Left hindlimb (tissue), 1 donor: ENCODE measurements at regions not wholly inside any gene's neighbourhood (a gene's known extent, or its start where the extent isn't known, plus 50 kb on each side); places are given as distances from the start of the nearest gene placed in this dataset.

Experiments used
- DNase-seq: peaks from one replicate; pipeline ENCODE4 v3.0.0-alpha.2; 2018

DNA sequence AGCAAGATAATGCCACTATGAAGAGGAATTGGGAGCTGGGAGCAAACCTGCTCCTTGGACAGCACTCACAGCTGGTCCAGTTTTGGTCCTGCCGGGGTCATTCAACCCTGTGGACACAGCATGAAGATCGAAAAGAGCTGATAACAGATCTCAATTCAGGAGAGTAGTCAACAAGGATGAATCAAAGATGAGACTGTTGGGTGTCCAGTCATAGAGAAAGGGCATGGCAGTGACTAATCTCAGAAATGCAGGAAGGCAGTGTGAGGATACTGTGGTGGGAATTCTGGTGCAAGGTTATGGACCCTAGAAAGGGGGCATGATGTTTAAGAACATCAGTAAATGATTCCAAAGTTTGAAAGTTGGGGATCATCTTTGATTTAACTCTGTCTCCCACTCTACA is 261.4 kb upstream of the ZP4 start:
- no peak for DNase-seq

DNA sequence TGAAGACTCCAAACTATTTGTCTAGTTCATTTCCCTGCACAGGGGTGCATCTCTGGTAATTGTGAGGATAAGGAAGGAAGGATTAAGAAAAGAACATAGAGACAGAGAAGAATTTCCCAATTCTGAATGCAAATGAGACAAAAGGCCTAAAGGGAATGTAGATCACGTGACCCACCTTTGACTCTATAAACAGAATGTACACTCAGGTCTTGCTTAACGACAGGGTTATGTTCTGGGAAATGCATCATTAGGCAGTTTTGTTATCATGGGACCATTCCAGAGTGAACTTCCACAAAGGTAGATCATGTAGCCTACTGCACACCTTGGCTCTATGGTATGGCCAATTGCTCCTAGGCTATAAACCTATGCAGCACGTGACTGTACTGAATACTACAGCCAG is 252.3 kb upstream of the ZP4 start:
- DNase-seq = no peak

DNA sequence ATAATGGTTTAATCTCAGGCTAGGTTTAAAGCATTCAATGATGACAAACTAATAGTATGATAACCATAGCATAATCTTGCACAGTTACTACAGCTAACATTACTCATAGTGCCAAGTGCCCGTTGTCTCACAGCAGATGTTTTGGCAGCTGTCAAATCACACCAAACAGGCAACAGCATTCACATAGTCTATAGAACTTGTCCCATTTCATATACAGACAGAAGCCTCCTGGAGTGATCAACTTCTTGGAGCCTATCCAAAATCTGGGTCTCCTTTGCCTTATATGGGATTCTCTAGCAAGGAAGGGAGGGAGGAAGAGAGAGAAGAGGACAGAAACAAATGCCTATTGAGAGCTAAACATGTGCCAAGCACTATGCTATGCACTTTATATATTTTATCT is 250.6 kb upstream of the ZP4 start:
- DNase-seq = no peak

DNA sequence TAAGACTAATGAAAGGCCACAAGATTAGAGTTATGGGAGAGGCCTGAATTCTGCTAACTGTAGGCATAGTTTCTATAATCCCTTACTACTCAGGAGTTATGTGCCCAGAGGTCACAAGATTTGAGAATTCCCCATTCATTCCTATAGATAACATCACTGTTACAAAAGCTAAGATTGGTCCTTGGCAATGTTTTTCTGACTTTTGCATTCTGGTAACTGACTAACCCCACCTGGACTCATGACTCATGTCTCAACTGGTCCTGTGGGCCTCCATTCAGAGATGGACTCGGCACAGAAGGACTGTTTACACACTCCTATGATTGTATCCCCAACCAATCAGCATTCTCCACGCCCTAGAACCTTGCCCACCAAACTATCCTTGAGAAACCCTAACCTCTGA is 249.0 kb upstream of the ZP4 start:
- DNase-seq = no peak

DNA sequence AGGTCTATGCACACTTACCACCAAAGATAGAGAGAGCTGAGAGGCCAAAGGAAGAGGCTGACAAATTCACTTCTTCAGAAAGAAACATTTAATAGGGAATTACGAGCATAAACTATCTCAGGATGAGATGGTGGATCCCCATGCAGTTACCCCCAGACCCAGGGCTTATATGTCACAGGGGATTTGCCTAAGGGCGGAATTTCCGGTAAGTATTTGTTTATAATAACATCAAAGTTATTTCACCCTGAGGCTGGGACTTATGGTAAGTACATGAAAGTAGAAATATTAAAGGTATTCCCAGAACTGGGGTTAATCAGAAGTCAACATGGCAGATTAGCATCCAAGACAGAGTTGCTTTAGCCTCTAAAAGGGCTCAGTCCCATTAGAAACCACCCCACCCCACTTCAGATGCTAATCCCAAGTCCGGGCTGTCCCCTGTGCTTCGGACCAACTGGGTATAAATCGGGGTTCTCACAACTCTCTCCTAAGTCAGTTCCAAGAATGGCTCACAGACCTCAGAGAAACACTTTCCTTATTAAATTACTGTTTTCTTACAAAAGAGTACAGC is 247.4 kb upstream of the ZP4 start:
- no peak for DNase-seq

DNA sequence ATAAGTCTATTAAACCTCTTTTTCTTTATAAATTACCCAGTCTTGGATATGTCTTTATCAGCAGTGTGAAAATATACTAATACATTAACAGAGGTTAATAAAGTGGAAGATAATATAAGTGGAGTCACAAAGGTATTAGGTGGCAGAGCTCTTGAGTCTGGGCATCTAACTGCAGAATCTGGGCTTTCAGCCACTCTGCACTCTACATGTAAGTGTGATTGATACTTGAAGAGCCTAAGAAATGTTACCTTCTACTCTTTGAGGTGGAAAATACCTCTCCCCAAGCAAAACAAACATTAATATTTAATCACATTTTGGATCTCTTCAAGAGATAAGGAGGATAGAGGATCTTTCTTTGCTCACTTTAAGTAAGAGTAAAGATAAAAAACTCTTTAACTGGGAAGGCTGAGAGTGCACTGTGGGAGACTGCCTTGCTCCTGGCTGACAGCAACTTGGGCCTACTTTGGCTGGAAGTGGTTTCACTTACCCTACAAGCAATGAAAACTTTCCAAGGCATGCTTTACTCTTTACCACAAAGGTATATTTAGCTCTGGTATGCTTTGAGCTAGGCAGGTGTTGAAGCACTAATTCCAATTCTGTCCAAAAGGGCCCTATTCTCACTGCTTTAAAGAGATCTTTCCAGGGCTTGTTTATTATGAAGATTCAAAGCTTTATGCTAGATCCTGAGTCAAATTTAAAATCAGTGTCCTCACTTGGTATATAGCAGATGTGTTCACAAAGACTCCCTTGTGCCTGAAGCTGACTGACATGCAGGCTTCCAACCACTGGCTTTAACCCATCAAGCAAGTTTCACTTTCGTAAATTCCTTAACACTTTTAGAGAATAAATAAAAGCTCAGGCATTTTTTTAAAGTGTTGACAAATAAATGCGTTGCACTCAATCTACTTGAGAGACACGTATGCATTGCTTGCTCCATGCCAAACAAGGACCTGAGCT is 245.3 kb upstream of the ZP4 start:
- DNase-seq = no peak

DNA sequence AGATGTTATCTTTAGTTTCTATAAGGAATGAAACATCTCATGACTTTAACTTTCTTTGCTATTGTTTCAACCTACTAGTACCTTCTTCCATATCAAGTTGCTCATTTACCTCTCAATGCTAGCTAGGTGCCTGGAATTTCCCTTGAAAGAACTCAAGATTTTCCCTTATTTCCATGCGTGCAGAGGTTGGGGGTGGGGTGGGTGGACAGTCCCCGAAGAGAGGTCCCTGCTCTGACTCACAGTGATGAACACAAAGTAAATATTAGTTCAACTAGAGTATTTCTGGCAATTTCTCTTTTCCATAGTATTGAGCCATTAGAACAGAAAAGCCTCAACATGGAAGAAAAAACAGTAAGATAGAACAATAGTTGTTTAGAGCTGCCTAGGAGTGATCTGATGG is 239.0 kb upstream of the ZP4 start:
- no peak for DNase-seq

DNA sequence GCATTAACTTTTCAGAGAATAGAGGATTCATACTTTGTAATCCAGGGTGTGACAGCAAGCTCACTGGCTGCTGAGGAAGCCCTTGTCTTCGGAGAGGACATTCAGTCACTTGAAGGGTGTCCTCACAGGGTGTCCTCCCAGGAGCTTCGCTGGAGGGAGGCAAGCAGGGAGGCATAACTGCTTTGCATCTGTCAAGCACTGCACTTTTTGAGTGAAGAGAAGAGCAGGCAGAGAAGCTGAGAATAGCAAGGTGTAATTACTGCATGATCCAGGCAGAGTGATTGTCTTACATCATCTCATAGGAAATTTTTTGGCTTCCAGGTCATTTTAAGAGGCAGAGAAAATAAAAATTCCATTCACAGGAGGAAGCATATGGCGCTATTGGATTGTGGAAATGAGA is 232.5 kb upstream of the ZP4 start:
- DNase-seq = no peak

DNA sequence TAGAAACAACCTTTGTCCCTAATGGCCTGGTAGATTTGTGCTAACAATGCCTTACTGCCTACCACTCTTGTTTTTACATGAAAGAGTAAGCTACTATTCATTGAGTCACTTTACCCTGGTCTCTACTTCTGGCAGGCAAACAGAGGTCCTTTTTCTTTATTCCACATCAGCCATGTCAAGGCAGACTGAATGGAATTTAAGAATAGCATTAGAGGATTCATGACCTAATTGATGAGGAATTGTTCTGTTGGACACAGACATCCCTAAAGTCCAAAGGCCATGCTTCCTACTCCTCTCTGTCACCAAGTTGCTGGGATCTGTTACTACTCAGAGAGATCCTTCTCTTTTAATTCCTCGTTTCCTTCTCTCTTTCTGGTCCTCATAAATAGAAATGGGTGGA is 229.1 kb upstream of the ZP4 start:
- no peak for DNase-seq

DNA sequence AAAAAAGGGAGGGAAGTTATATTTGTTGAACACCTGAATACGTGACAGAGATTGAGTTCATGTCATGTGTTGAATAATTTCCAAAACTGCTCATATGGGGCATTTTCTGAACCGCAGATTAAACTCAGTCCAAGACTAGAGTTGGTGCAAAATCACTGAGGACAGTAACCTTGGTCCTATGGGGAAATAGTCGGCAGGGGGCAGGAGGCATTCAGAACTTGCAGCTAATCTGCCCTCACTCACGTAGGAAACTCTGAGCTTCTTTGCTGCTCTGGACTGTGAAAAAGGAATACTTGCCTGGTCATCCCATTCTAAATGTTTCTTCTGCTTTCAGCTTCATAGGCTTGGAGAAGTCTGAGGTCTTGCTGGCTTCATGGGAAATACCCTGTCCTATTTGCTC is 228.3 kb upstream of the ZP4 start:
- no peak for DNase-seq

DNA sequence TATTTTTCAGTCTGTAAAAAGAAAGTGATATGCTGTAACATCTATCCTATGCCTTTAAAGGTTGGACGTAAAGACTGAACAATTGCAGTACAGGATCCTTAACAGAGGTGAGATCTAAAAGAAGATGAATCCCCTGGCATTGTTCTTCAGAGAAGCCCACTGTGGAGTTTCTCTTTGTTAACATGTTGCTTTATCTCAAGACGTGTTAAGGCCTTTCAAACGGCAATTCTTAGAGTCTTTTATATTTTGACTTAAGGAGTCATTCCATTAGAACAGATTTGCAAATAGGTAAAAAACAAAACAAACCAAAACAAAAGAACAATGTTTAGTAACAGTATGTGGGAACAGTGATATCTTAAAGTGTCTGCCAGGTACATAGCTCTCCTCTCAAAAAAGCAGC is 225.1 kb upstream of the ZP4 start:
- DNase-seq = no peak

DNA sequence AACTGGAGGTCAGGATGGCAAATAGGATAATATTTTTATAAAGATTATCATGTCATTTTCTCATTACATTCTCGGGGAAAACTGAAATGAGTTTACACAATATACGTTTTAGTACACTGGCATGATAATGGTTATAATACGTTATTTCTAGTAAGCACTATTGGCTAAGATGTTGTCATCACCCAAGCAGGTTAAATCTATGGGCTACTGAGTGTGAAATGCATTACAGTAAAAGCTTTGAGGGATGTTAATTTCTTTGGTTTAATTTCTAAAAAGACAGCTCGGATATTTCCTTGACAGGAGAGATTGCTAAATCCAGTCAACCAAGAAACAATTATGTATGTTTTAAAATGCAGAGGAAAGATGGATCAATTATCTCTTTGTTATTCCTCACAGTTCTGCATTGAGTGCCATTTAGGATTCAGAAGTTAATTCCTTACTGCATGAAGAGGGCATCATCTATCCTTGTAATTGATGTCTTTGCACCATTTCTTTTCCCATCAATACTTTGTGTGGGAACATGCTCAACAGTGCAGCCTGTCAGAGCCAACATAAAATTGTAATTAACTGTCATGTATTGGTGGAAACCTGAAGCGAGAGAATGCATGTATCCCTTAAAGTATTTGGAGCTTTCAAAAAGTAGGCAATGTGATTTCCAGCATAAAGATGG is 222.4 kb upstream of the ZP4 start:
- no peak for DNase-seq

DNA sequence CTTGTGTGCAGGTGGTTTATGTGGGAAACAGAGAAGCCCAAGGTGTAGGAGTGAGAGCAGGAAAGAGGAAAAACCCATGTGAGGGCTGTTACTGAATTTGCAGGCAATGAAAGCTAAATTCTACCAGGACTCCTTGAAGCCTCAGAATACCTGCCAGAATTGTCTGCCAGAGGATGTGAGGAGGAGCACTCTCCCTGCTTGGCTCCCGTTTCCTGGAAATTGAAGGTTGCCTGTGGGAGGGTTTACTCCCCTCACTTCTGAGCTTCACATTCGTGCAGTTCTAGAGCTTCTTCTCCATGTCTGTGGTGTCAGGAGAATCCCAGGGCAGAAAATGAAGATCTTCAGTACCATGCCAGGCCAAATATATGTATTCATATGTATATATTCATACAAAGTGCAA is 220.8 kb upstream of the ZP4 start:
- no peak for DNase-seq

DNA sequence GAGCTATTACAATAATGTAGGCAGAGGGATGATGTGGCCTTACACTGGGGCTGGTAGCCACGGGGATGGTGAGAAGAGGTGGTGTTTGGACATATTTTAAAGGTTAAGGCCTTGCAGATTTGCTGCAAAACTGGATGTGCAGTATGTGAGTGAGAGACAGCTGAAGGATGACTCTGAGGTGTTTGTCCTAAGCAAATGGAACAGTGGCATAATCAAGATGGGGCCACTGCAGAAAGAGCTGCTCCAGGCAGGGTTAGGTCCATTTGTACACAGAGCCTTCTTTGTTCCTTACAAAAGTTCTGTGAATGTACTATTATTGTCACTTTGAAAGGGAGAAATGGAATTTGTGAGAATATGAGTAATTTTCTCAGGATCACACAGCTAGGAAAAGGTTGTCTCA is 220.4 kb upstream of the ZP4 start:
- DNase-seq = no peak

DNA sequence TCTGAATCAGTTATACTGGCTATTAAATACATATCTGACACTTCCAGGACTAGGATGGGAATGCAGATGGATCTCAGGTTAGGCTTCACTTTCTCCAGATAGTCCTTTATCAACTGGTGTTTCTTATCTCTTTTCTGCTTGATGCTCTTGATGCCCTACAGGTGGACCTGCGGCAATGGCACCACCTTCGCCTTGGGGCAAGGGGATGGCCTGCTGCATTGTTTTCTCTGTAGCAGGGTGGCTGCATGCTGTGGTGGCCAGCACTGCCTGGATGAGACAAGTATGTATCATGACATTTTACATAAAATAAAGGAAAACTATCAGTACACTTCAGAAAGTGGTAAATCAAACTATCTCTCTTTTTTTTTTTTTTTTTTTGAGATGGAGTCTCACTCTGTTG is 217.7 kb upstream of the ZP4 start:
- DNase-seq = no peak

DNA sequence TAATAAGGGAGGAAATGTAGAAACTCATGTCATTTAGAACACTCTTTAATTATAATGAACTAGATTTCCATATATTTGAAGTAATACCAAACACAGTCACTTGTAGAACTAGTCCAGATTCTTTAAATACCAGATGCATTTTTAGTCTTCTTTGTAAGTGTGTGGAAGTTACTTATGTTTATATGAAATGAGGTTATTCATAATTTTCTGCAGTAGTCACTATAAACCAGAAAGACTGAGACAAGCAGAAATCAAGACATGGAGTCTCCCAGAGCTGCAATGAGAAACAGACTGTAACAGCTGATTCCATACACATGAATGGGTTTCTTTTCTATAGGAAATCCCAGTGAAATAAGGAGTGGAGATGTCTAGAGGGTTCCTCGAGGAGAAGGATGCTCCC is 216.6 kb upstream of the ZP4 start:
- no peak for DNase-seq

DNA sequence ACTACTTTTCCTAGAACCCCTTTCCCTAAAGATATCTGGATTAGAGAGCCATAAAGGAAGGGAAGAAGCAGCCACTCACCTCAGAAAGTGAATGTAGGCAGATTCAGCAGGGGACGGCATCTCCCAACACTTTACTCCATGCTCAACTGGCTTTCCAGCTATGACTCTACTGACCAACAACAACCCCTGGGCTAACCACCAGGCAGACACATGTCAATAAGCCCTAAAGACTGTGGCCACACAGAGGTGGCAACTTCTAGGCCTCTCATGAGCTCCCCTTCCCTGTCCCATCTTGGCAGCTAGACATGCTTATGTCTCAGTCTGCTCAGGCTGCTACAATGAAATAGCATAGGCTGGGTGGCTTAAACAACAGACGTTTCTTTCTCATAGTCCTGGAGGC is 214.0 kb upstream of the ZP4 start:
- no peak for DNase-seq

DNA sequence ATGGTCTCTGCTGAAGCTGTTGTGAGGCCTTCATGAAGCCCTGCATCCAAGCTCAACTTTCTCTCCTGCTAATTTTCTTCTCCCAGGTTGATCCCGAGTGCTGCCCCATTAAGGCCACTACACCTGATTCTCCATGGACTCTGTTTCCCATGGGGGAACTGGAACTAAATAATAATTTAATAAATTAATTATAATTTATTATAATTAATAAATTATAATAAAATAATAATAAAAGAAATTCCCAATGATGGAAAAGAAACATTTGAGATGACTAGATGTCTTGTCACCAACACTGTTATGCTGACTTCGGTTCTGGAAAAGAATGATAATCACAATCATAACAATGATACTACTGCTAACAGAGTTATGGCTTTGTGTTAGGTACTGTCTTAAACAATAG is 211.2 kb upstream of the ZP4 start:
- no peak for DNase-seq

DNA sequence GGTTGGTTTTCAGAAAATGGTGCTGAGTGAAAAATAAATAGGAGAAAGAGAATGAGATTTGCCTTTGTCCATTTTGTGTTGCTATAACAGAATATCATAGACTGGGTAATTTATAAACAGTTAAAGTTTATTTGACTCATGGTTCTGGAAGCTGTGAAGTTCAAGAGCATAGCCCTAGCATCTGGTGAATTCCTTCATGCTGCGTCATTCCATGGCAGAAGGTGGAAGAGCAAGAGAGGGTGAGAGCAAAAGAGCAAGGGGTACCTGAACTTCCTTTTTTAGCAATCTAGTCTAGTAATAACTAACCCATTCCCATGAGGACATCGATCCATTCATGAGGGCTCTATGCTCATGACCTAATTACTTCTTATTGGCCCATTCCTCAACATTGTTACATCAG is 209.1 kb upstream of the ZP4 start:
- no peak for DNase-seq

DNA sequence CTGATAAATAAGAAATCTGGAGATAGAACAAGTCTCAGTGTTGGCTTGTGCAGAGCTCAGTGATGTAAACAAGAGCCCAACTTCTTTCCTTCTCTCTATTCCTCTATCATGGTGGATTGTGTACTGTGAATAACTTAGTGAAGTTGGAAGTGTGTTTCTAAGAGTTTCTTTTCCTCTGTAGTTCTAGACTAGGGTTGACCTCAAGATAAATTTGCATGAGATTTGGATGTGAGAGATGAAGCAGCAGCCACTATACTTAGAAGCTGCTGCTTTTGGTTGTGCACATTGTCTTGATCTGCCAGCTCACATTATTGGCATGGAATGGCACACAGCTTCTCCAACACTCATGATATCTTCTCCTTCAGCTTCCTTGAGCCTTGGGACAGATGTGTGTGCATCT is 198.9 kb upstream of the ZP4 start:
- DNase-seq = no peak

DNA sequence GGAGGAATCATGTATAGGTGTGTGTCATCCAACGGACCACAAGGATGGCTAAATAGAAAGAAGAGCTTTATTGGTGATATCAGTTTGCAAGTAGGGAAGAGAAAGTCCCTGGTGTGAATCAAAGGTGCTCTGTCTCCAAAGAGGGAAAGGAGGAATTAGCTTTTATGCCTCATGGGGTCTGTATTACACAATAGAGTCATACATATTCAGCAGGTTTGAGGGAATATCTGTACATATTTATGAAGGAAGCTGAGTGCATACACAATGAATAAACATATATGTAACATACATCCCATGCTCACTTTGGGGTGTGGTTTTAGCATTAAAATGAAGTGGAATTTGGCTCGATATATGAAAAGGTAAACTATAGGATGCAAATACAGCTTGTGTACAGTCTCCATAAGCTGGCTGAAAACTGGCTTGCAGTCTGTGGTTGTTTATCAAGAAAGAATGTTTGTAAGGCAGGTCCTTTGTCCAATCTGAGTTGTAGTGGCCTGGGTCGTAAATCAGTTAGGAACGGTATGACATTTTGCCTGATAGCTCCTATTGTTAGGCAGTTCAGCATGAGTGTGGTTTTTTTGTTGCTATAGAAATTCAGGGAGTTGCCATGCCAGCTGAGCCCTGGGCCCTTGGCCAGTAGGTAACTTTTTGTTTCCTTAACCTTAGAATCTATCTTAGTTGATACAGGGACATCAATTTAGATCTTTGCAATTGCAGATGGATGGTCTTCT is 198.0 kb upstream of the ZP4 start:
- no peak for DNase-seq

DNA sequence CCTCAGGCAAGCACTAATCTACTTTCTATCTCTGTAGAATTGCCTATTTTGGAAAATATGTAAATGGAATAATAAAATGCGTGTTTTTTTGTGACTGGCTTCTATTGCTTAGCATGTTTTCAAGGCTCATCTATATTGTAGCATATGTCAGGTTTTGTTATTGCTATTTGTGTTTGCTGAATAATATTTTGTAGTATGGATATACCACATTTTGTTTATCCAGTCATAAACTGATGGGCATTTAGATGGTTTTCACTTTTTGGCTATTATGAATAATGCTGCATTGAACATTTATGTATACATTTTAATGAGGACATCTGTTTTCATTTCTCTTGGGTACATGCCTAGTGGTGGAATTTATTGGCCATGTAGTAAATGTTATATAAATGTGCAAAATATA is 183.3 kb upstream of the ZP4 start:
- DNase-seq = no peak

DNA sequence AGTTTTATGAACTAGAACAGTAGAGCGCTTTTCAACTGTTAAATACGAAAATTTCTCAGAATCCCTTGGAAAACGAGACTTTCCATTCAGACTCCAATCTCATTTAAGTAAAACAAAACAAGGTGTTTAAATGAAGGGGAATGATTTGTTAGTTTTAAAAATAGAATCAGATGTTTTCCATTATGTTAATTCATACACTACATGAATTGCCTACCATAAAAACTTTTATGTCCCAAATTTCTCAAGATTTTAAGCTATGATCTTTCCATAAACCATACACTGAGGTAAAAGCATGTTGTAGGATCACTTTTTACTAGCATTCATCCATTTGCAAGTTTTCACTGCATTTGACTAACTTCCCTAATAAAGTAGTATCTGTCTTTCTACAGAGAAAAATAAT is 180.3 kb upstream of the ZP4 start:
- no peak for DNase-seq

DNA sequence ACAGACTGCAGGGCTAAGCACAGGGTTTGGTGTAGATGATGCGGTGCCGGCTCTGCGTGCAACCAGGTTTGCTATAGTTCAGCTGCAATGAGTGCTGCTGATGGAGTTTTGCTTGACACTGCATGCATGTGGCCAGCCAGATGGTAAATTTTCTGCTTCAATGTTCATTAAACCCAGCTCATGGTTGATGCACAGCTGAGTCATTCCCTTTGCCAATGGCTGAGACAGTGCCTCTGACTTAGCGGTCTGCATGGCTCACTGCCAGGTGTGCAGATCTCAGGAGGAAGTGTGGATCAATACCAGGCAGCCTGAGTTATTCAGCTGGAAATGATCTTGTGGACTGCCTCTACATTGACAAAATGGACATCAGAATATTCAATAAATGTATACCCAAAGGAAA is 172.7 kb upstream of the ZP4 start:
- DNase-seq = no peak
